ENCODE measurements at regions not wholly inside any gene's neighbourhood (a gene's known extent, or its start where the extent isn't known, plus 50 kb on each side); places are given as distances from the start of the nearest gene placed in this dataset.
"Not testable (repeated sequence)": the region's sequence is repeated elsewhere in the genome, so short reads cannot be mapped to it uniquely, and the experiment has no call there.

DNA sequence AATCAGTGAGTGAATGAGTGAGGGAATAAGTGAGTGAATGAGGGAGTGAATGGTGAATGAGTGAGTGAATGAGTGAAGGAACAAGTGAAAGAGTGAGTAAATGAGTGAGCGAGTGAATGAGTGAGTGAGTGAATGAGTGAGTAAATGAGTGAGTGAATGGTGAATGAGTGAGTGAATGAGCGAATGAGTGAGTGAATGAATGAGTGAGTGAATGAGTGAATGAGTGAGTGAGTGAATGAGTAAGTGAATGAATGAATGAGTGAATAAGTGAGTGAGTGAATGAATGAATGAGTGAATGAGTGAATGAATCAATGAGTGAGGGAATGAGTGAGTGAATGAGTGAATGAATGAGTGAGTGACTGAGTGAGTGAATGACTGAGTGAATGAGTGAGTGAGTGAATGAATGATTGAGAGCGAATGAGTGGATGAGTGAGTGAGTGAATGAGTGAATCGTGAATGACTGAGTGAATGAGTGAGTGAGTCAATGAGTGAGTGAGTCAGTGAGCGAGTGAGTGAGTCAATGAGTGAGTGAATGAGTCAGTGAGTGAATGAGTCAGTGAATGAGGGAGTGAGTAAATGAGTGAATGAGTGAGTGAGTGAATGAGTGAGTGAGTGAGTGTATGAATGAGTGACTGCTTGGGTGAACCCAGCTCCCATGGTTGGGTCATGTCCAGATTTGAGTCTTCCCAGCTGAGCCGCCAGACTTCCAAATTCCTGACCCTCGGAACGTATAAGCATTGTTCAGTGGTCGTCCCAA is 133.0 kb downstream of the NPIPB11 start:
- DNase-seq = not testable (repeated sequence)

DNA sequence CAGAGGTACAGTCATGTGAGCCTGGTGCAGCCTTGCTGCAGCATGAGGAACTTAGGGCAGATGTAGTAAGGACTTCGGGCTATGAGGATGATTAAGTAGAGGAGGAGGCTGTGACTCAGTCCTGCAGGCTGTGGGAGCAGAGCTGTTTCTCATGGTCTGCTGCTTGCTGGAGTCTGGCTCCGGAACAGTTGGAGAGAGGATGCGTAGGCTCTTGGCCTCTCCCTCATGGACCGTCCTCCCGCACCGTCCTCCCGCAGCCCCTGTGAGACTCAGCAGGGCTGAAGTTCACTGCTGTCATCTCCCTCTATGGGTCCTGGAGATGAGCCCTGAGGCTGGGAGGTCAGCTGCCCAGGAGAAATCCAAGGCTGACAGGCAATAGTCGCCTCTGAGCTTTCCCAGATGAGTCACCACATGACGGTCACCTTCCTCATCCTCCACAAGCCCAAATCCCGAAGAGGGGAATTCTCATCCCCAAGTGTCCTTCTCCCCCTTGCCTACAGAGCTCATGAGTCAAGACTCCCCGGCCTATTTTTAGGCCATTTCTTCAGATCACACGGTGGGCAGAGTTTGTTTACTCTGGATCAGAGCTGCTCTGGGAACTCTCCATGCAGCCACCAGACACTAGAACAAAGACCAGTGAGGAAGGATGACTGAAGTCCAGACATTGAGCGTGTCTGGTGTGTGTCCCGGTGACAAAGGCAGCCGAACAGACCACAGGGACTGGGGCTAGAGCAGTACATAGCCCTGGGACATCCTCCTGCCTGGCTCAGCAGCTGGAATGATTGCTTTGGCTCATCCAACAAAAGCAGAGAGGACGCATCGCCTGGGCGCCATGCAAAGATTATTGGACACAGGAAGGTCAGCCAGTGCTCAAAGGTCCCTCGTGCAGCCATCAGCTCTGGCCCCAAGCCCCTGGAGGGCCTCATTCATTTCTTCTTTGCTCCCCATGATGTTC is 134.5 kb downstream of the NPIPB11 start:
- DNase-seq = not testable (repeated sequence)

DNA sequence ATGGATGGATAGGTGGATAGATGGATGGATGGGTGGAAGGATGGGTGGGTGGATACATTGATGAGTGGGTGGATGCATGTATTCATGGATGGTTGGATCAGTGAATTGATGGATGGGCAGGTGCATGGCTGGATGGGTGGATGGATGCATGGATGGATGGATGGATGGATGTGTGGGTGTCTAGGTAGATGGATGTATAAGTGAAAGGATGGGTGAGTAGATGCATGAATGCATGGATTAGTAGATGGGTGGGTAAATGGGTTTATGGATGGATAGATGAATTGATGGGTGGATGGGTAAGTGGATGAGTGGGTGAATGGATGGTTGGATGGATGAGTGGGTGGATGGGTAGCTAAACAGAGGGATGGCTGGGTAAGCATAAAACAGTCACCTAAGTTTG is 135.6 kb downstream of the NPIPB11 start:
- not testable (repeated sequence) for DNase-seq

DNA sequence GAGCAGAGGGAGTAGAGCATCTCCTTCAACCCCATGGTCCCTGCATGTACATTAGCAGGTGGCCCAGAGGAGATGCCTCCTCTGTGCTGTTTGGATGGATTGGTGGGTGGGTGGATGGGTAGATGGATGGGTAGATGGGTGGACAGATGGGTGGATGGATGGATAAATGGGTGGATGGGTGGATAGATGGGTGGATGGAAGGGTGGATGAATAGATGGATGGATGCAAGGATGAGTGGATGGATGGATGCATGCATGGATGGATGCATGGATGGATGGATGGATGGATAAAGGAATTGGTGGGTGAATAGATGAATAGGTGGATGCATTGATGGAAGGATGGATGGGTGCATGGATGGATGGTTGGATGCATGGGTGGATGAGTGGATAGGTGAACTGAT is 136.5 kb downstream of the NPIPB11 start:
- not testable (repeated sequence) for DNase-seq

DNA sequence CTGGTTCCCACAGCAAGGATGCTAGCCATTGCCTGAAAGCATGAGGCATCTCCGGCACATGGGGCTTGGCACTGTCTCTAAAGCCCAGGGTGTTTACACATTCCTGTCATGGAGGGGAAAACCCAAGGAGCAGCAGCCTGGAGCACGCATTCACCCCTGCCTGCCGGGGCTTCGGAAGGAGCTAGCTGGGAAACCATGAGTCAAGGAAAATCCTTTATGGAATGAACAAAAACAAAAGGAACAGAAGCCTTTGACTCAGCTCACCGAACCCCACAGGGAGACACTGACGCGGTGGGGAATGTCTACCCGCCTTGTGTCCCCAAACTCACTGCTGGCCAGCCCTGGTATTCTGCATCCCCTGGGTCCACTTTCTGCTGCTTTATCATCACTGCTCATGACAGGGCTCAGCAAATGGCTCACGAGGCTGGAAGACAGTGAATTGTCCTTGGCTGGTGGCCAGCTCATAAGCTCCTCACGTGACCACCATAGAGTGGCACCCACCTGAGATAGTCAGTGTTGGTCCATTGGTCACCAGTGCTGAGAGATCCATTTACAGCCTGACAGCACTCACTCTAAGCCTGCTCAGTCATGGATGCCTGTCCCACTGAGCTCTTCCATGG is 137.2 kb downstream of the NPIPB11 start:
- not testable (repeated sequence) for DNase-seq

DNA sequence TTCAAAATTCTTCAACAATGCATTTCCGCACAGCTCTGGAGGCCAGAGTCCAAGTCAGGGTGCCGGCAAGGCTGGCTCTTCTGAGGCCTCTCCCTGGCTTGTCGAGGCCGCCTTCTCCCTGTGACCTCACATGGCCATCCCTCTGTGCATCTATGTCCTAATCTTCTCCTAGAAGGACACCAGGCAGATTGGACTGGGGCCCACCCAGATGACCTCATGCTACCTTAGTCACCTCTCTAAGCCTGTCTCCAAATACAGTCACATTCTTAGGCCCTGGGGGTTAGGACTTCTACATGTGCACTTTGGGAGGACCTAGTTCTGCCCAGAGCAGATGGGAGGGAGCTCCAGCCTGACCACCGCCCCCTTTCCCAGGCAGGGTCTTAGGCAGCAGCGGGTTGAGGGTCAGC is 137.7 kb downstream of the NPIPB11 start:
- not testable (repeated sequence) for DNase-seq

DNA sequence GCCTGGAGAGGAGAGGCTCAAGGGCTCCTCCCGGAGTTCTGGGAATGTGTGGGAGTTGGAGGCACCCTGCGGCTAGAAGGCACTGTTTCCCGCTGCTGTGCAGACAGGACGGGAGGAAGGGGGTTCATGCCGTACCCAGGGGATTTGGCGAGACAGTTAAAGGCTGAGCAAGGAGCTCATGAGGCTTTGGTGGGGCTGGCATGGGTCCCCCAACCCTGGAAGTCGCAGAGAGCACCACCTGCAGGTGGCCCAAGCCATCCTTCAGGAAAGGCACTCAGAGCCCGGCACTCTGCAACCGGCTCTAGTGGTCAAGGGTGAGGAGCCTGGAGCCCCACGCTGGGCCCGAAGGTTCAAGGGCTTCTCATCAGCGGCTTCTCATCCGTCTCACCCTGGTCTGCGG is 138.2 kb downstream of the NPIPB11 start:
- not testable (repeated sequence) for DNase-seq

DNA sequence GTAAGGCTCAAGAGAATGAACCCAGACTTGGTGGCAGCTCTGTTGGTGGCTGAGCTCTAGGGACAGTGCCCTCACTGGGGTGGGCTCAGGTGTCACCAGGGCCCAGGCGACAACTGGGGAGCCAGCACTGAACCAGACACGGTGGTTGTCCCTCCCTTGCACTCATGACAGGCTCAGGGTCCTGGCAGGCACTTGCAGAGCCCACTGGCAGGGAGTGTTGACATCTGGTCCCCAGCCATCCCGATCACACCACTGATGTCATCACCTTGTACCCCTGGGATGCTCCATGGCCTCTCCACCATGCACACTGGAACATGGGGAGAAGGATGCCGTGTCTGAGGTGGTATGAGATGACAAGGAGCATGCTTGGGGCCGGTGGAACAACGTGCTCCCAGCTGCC is 138.6 kb downstream of the NPIPB11 start:
- not testable (repeated sequence) for DNase-seq

DNA sequence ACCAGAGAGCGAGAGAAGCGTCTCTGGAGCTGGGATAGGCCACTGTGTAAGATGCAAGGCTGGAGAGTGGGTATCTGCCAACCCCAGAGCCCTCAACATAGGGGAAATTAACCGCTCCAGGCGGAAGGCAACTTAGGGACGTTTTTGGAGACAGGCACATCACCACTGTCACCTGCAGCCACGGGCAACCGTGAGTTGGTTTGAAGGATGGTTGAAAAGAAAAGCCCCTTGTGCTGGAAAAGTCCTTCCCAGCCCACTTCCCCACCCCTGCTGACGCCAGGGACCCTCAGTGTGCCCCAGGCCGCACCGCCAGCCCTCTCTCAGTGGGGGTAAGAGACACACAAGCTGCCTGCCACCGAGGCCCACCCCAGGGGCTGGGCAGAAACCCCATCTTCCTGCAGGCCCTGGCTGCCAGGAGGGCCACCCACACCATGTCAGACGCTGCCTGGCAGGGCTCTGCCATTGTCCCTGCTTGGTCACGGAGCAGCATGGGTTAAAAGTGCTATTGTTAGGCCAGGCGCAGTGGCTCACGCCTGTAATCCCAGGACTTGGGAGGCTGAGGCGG is 139.4 kb downstream of the NPIPB11 start:
- DNase-seq = not testable (repeated sequence)

DNA sequence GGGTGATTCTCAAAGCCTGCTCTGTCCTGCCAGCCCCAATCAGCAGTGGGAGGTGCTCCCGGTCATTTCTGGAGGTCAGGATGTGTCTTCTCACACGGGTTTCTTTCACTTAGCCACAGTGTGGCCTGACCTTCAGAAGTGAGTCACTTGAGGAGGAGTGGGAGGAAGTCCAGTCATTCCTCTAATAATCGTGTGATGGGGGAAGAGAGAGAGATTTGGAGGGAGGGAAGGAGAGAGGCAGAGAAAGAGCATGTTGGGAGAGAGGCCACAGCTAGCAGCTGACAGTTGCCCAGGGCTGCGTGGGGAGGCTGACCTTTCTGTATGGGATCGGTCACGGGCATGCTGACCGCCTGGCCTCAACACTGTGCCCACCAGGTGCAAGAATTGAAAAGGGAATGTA is 139.9 kb downstream of the NPIPB11 start:
- DNase-seq = not testable (repeated sequence)

DNA sequence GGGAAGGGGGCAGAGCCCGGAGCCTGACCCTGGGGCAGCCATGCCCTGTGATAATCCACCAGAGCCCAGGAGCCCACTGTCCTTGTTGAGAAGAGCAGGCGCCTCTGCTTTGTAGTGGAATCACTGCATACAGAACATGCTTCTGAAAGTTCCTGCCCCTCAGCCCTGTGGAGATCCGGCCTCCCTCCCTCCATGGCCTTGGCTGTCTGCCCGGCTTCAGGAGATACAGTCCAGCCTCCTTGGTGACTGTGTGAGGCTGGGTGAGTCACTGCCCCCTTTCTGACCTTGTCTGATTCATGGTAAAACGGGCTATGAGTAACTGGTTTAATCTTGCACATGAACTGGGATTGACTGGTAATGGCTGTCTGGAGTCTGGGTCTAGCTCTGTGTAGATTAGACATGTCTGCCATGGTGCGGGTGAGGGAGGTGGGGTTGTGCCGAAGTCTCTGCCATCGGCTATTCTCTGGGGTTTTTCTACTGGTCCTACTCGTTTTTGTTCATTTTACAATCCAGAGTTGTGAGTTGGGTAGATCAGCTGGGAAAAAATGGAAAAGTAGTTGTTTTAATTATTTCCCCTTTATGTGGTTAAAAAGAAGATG is 141.2 kb downstream of the NPIPB11 start:
- DNase-seq = peak in 1 of 2 experiments; percentile 11

DNA sequence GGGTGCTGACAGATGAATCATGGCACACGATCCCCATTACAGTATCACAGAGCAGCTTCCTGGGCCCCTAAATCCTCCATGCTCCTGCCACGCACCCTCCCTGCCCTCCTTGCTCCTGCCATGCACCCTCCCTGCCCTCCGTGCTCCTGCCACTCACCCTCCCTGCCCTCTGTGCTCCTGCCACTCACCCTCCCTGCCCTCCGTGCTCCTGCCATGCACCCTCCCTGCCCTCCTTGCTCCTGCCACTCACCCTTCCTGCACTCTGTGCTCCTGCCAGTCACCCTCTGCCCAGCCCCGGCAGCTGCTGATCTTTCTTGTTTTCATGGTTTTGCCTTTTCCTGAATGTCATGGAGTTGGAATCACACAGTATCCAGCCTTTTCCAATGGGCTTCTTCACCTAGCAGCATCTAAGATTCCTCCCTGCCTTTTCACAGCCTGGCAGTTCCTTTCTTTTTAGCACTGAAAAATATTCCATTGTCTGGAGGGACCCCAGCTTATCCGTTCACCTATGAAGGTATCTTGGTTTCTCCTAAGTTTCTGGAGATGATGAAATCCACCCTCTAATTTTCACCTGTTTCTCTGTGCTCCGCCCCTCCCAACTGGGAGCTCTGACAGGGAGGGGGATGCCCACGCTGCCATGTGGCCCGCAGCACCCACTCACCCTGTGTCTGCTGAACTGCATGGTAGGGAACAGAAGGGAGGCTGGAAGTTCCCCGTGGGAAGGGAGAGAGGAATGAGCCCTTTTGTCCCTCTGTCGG is 142.3 kb downstream of the NPIPB11 start:
- DNase-seq = not testable (repeated sequence)

DNA sequence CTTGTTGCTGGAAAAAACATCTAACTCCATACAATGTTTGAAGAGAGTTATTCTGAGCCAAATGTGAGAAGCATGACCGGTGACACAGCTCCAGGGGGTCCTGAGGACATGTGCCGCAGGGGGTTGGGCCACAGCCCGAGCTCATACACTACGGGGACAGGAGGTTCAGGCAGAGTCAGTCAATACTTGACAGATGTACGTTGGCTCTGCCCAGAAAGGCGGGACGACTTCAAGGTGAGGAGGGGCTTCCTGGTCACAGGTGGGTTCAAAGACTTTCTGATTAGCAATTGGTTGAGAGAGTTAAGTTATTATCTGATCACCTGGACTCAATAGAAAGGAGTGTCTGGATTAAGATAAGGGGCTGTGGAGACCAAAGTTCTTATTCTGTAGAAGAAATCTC is 143.8 kb downstream of the NPIPB11 start:
- not testable (repeated sequence) for DNase-seq

DNA sequence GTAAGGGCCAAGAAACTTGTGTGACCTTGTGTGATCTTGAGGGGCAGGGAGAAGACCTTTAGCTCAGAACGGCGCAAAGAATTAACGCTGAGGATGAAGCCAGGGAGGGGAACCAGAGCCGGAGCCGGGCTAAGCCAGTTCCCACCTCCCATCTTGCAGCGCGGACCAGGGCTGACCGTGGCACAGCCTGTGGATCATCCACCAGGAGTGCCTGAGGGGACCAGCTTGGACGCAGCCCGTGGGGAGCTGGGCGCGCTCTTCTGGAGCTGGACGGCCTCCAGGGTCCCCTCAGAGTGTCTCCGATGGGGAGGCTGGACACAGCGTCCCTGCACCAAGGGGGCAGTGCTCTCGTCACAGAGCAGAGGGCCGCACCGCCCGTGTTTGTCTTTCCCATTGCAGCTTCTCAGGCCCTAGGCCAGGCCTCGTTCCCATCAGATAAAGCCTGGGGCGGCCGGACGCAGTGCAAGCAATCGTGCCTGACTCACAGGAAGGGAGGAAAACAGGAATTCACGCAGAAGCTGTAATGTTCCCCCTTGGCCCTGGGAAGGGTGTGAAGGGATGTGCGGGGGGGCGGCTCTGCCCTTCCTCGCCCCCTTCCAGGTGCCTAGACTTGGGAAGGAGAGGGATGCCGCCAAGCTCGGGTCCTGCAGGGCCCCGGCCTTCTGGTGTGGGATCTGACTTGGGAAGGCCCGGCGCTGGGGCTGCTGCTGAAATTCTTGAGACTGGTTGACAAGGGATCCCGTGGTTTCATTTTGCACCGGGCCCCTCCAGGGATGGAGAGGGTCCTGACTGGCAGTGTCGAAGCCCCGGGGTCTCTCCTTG is 144.9 kb downstream of the NPIPB11 start:
- not testable (repeated sequence) for DNase-seq

DNA sequence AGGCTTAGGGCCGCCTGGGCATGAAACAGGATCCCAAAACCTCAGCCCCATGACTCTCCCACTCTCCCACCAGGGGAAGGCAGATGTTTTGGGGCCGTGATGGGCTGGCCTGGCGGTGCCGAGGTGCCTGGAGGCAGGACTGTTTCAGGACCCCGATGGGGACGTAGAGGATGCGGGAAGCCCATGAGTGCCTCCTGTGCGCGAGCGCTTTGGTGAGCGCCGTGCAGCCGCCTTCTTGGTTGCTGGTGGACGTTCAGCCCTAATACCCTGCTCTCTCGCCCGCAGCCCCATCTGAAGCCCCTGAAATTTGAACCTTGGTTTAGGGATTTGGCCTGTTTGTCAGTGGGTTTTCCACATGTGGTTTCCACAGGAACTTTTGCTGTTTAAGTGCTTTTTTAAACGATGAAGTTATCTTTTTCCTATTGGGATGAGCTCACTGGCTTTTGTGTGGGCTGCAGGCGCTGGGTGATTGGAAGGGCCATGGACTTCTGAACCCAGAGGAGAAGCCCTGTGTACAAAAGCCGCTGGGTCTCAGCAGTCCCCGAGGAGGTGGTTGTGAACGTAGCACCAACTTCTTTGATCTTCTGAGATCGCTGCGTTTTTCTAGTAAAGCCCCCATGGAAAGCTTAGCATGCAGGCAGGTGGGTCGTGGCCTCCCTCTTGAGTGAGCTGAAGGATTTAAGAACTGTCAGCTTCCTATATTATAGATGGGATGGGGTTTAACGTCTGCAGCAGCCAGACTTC is 145.7 kb downstream of the NPIPB11 start:
- DNase-seq = not testable (repeated sequence)

DNA sequence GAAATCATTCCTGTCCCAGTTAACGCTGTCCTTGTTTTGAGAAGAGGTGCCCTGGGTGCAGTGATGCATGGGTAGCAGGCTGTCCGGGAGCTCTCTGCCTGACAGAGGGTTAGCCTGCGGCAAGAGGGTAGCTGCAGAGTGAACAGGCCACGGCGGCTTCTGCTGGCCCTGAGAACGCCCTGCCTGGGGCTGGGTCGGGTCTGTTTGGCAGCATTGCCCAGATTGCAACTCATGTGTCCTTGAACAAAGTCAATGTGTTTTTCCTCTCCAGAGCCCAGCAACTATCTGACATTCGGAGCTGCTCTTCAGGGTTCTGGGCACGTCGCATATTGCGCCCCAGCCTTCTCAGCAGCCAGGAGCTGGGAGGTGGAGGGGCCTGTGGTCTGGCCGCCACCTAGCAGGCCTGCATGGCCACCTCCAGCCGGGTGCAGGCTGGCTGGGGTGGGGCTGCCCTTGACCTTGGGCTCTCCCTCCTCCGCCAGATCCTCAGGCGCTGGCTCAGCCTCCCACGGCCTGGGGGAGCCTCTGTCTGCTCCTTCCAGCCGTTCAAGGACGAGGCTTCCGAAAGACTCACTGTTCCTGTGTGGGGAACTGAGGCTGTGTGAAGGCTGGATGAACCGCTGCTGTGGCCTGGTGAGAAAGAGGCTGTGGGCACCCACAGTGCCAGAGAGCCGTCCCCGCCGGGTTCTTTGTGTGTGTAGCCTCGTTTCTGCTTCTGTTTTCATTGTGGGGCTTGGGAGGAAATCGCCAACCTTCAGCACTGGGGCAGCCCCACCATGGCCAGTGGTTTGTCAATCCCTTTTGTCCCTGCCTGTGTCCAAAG is 146.7 kb downstream of the NPIPB11 start:
- not testable (repeated sequence) for DNase-seq

DNA sequence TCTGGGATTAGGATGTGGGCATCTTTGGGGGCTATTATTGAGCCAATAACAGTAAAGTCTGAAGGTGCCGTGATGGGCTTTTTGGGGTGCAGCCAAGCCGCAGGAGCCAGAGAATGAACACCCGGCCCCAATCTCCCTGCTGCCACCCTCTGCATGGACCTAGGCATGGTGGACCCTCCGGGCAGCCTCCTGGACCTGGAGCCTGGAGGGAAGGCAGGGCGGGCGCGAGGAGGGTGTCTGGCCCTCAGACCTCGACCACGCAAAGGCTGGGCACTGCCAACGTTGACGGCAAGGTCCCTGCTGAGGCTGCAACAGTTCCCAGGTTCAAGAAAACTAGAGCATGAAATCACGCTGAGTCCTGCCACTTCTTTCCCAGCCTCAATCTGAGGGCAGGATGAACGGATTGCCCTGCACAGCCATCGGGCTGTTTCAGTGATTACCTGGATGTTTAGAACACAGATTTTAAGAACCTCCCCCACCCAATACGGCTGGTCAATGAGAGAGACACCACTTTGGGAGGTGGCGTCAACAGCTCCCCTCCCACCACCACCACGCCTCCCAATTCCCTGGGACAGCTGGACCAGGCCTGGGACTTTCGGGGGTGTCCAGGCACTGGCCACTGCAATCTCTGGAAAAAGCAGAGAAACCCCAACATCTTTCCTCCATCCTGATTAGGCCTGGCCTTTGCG is 147.4 kb downstream of the NPIPB11 start:
- DNase-seq = not testable (repeated sequence)

All from NCI-H446 (cell line).